T-helper 2 cell treated with Interferon-gamma antibody and Interleukin-4, amounts not matched to agents 100 ng/mL and 5 ng/mL, for 36 hours (primary cell): ENCODE measurements at regions not wholly inside any gene's neighbourhood (a gene's known extent, or its start where the extent isn't known, plus 50 kb on each side); places are given as distances from the start of the nearest gene placed in this dataset.
"Not testable (repeated sequence)": the region's sequence is repeated elsewhere in the genome, so short reads cannot be mapped to it uniquely, and the experiment has no call there.

Experiments
- intact Hi-C: fragments of 100-400 bp; cut with micrococcal nuclease; formaldehyde crosslinking; loops from one replicate; pipeline ENCODE4 v1.15.1; 2023

- intact Hi-C loops: loop anchor here (5.0 kb wide), 1 partner anchor 198 kb away; the partner anchor contains the start of gene ACKR3
Observed at GRCh38 chr2:236369661-236370062, 105.5 kb upstream of the ASB18 start.

- intact Hi-C loops: no loop called here
Observed at GRCh38 chr2:236370847-236371409, 106.7 kb upstream of the ASB18 start.

GRCh38 chr2:236375973-236376476 is 111.8 kb upstream of the ASB18 start:
- intact Hi-C loops: no loop called here

- intact Hi-C loops: no loop called here
Observed at GRCh38 chr2:236376566-236377244, 112.5 kb upstream of the ASB18 start.

- intact Hi-C loops: no loop called here
Observed at GRCh38 chr2:236380051-236380612, 115.9 kb upstream of the ASB18 start.

- intact Hi-C loops: not testable (repeated sequence)
Observed at GRCh38 chr2:236381253-236381652, 117.0 kb upstream of the ASB18 start.

GRCh38 chr2:236389284-236390216 is 125.3 kb upstream of the ASB18 start:
- intact Hi-C loops: not testable (repeated sequence)

- intact Hi-C loops: no loop called here
Observed at GRCh38 chr2:236393101-236393500, 128.9 kb upstream of the ASB18 start.

- intact Hi-C loops: no loop called here
Observed at GRCh38 chr2:236393581-236393980, 129.4 kb upstream of the ASB18 start.

- intact Hi-C loops: no loop called here
Observed at GRCh38 chr2:236394571-236394970, 130.4 kb upstream of the ASB18 start.

- intact Hi-C loops: no loop called here
Observed at GRCh38 chr2:236395067-236395466, 130.9 kb upstream of the ASB18 start.

- intact Hi-C loops: no loop called here
Observed at GRCh38 chr2:236396818-236397350, 132.7 kb upstream of the ASB18 start.

GRCh38 chr2:236397681-236398080 is 133.5 kb upstream of the ASB18 start:
- intact Hi-C loops: no loop called here

GRCh38 chr2:236399409-236399808 is 135.2 kb upstream of the ASB18 start:
- intact Hi-C loops: no loop called here

GRCh38 chr2:236400046-236400574 is 135.9 kb upstream of the ASB18 start:
- intact Hi-C loops: no loop called here

- intact Hi-C loops: no loop called here
Observed at GRCh38 chr2:236400594-236401360, 136.6 kb upstream of the ASB18 start.

GRCh38 chr2:236402033-236402790 is 138.0 kb upstream of the ASB18 start:
- intact Hi-C loops: no loop called here

- intact Hi-C loops: no loop called here
Observed at GRCh38 chr2:236403125-236403524, 138.9 kb upstream of the ASB18 start.

GRCh38 chr2:236403811-236404210 is 139.6 kb upstream of the ASB18 start:
- intact Hi-C loops: no loop called here

- intact Hi-C loops: no loop called here
Observed at GRCh38 chr2:236404346-236404745, 140.1 kb upstream of the ASB18 start.
